ENCODE measurements at regions not wholly inside any gene's neighbourhood (a gene's known extent, or its start where the extent isn't known, plus 50 kb on each side); places are given as distances from the start of the nearest gene placed in this dataset.

GRCh38 chrX:13894888-13895565, 78.1 kb upstream of the GPM6B start:
- TF ChIP-seq, protein P1, sequence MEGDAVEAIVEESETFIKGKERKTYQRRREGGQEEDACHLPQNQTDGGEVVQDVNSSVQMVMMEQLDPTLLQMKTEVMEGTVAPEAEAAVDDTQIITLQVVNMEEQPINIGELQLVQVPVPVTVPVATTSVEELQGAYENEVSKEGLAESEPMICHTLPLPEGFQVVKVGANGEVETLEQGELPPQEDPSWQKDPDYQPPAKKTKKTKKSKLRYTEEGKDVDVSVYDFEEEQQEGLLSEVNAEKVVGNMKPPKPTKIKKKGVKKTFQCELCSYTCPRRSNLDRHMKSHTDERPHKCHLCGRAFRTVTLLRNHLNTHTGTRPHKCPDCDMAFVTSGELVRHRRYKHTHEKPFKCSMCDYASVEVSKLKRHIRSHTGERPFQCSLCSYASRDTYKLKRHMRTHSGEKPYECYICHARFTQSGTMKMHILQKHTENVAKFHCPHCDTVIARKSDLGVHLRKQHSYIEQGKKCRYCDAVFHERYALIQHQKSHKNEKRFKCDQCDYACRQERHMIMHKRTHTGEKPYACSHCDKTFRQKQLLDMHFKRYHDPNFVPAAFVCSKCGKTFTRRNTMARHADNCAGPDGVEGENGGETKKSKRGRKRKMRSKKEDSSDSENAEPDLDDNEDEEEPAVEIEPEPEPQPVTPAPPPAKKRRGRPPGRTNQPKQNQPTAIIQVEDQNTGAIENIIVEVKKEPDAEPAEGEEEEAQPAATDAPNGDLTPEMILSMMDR (IDR thresholded peaks at IDR 0.05 in 8 of 11, conservative IDR thresholded peaks at IDR 0.05 in 3 of 11) = no peak
- TF ChIP-seq POLR2A (IDR thresholded peaks at IDR 0.05) = no peak
- no peak for TF ChIP-seq POLR2AphosphoS5 (IDR thresholded peaks at IDR 0.05)

All from spleen (tissue), 7 donors.